Ishikawa (cell line): ENCODE measurements at regions not wholly inside any gene's neighbourhood (a gene's known extent, or its start where the extent isn't known, plus 50 kb on each side); places are given as distances from the start of the nearest gene placed in this dataset.

Experiments used
- CEBPB ChIP-seq: IDR thresholded peaks from 2 replicates; pipeline ENCODE4 v1.6.1; 2012
- CREB1 ChIP-seq: IDR thresholded peaks from 2 replicates; pipeline ENCODE4 v1.6.1; 2012; ENCODE audit warnings: low read depth
- EP300 ChIP-seq: IDR thresholded peaks from 2 replicates; pipeline ENCODE4 v1.6.1; 2012; ENCODE audit warnings: borderline replicate concordance
- FOXM1 ChIP-seq: IDR thresholded peaks from 2 replicates; pipeline ENCODE4 v1.6.1; 2012; ENCODE audit warnings: low read depth, borderline replicate concordance
- RAD21 ChIP-seq: IDR thresholded peaks from 2 replicates; pipeline ENCODE4 v1.6.1; 2012; ENCODE audit warnings: low read depth
- REST ChIP-seq: IDR thresholded peaks from 2 replicates; pipeline ENCODE4 v1.6.1; 2012; ENCODE audit warnings: low read depth, mild to moderate bottlenecking
- TAF1 ChIP-seq: IDR thresholded peaks from 2 replicates; pipeline ENCODE4 v1.6.1; 2012; ENCODE audit warnings: low read depth, mild to moderate bottlenecking
- YY1 ChIP-seq: IDR thresholded peaks from 2 replicates; pipeline ENCODE4 v1.6.1; 2012; ENCODE audit warnings: low read depth

GRCh38 chr2:226336283-226336682 is 463.3 kb downstream of the IRS1 start:
- TF ChIP-seq YY1 (no peak), REST (no peak), CREB1 (no peak), CEBPB (no peak), RAD21 (no peak), TAF1 (no peak), EP300 (no peak), FOXM1 (no peak)
